HG02623 (cell line): ENCODE measurements at regions not wholly inside any gene's neighbourhood (a gene's known extent, or its start where the extent isn't known, plus 50 kb on each side); places are given as distances from the start of the nearest gene placed in this dataset.

Source experiments
- ATAC-seq: cut with Tn5 transposase; IDR thresholded peaks from one replicate; pipeline ENCODE4 v1.9.1; 2021; ENCODE audit warnings: moderate library complexity; ENCODE audit not compliant: unreplicated experiment

DNA sequence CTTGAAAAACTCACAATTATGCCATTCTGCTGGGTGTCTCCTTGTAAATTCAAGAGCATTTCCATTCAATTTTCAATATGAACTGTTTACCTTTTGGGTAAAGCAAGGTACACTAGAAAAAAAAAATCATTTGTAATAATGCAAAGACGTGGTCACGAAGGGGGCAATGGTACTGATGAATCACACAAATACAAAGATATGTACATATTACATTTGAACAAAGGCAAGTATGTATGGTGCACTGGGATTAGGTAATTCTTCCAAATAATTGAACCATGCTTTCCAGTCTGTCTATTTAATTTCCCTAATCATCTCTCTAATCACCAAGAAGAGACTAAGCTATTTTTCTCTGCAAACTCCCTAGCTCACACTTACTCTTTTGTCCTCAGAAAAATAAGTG, 63.4 kb upstream of the RNF38 start:
- no peak for ATAC-seq

- no peak for ATAC-seq
These were observed 62.2 kb upstream of the RNF38 start for GRCh38 chr9:36462245-36462644.

GRCh38 chr9:36461323-36461722, 61.3 kb upstream of the RNF38 start:
- no peak for ATAC-seq

DNA sequence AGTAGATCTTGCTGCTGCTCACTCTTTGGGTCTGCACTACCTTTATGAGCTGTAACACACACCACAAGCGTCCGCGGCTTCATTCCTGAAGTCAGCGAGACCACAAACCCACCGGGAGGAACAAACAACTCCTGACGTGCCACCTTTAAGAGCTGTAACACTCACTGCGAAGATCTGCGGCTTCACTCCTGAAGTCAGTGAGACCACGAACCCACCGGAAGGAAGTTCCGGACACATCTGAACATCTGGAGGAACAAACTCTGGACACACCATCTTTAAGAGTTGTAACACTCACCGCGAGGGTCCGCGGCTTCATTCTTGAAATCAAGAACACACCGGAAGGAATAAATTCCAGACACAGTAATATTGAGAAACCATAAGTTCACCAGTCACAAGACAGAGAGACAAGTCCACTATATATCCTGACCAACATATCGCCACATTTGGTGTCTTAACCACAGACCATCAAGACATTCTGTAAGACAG, 58.4 kb upstream of the RNF38 start:
- peak; percentile 65 for ATAC-seq

DNA sequence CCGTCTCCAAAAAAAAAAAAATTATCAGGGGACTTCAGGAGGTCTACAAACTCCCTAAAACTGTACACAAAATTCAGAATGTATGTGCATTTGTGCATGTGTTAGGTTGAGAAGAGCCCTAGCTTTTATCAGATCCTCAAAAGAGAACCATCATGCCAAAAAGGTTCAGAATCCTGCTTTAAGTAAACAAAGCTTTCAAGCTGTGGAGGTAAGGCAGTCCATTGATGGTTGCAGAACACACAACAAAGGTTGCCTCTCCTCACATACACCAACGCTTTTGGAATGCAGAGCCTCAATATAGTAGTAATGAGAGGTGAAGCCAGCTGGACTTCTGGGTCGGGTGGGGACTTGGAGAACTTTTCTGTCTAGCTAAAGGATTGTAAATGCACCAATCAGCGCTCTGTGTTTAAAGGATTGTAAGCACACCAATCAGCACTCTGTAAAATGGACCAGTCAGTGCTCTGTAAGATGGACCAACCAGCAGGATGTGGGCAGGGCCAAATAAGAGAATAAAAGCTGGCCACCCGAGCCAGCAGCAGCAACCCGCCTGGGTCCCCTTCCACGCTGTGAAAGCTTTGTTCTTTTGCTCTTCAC, 57.9 kb upstream of the RNF38 start:
- no peak for ATAC-seq

DNA sequence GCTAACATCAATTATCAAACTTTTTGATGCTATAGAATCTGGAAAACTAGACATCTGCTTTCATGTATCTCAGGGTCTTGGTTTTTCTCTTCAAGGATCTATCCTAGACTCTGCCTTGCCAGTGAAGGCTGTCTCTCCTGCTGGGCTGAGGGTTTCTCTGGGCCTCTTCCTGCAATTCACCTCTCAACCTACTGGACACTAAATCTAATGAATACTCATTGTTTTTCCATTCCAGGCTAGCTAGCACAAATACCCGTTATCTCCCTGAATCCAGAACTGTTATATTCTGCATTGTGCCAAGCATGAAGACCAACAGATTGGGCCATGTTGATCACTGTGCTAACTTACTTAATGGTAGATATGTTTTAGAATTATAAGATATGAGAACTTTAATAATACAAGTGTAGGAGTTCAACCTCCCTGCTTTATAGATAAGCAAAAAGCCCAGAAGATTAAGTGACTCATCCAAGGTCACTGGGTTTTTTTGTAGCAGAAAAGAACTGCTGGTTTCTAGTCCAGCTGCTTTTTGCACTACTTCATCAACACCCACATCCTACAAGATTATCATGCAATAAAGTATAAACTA, 56.5 kb upstream of the RNF38 start:
- ATAC-seq = no peak

DNA sequence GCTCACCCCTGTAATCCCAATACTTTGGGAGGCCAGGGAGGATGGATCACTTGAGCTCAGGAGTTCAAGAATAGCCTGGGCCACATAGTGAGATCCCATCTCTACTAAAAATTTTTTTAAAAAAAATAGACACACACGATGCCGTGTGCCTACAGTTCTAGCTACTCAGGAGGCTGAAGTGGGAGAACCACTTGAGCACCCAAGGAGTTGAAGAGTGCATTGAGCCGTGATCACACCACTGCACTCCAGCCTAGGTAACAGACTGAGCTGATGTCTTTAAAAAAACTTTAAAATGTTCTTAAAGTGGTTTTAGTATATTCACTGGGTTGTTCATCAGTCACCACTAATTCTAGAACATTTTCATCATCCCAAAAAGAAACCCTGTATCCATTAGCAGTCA, 51.9 kb upstream of the RNF38 start:
- no peak for ATAC-seq

DNA sequence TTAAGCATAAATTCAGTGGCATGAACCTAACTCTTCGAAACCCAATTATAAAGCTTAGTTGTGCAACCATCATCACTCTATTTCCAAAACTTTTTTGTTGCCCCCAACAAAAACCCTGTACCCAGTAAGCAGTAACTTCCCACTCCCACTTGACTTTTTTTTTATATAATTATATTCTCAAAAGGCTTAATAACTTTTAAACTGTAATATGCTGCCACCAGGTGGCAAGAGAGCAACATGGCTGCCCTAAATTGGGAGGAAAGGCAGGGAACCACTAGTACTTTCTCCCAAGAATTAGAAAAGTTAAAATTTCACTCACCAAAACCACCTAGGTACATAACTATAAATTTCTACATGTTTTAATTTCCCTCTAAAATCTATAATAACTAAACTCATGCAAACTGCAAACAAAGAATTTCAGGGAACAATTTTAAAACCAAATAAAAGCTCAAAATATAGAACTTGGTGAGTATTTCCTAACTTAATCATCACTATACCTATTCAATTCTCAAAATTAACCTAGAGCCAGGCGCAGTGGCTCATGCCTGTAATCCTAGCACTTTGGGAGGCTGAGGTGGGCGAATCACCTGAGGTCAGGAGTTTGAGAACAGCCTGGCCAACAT, 50.2 kb upstream of the RNF38 start:
- ATAC-seq = no peak
